Psoas muscle (tissue), 7 donors: ENCODE measurements at regions not wholly inside any gene's neighbourhood (a gene's known extent, or its start where the extent isn't known, plus 50 kb on each side); places are given as distances from the start of the nearest gene placed in this dataset.
"Not testable (repeated sequence)": the region's sequence is repeated elsewhere in the genome, so short reads cannot be mapped to it uniquely, and the experiment has no call there.

Experiments used
- ATAC-seq, 4 donors: fragments of 200-7000 bp; cut with Tn5 transposase; one replicate each; pipeline ENCODE4 v1.9.1; 2020; ENCODE audit warnings: moderate library complexity in 3 of 4, mild to moderate bottlenecking in 2 of 4
- DNase-seq, 2 donors: peaks; one replicate each; pipeline ENCODE4 v3.0.0-alpha.2; 2020
- H3K27ac ChIP-seq: fragments of 200-600 bp; one replicate; pipeline ENCODE4 v1.8.0; 2022
- H3K27me3 ChIP-seq, 3 donors: fragments of 200-600 bp in 1 of 3; one replicate each; pipeline versions ENCODE4 v1.6.1 to v1.8.0; 2013 to 2022; ENCODE audit warnings: low read length in 2 of 3, mild to moderate bottlenecking in 2 of 3, moderate library complexity in 1 of 3; ENCODE audit not compliant: insufficient read depth in 3 of 3
- H3K36me3 ChIP-seq, 2 donors: fragments of 200-600 bp in 1 of 2; one replicate each; pipeline versions ENCODE4 v1.6.1 to v1.8.0; 2013 to 2022; ENCODE audit warnings: low read depth in 1 of 2, mild to moderate bottlenecking in 1 of 2, moderate library complexity in 1 of 2; ENCODE audit not compliant: insufficient read depth in 1 of 2
- H3K4me1 ChIP-seq: fragments of 200-600 bp; one replicate; pipeline ENCODE4 v1.8.0; 2022
- H3K4me3 ChIP-seq: fragments of 200-600 bp; one replicate; pipeline ENCODE4 v1.8.0; 2022; ENCODE audit warnings: mild to moderate bottlenecking
- H3K9me3 ChIP-seq: fragments of 200-600 bp; one replicate; pipeline ENCODE4 v1.8.0; 2022
- WGBS, 3 donors: extraction: QIAGEN DNeasy Blood & Tissue Kit; methylation state at CpG; one replicate each; pipeline versions ENCODE4 v1.1.6 to v1.1.7; 2013; 5-methylcytosine and 5-hydroxymethylcytosine counted together
- intact Hi-C, 2 donors: fragments of 100-400 bp; cut with DNase I; formaldehyde crosslinking; loops; one replicate each; pipeline versions ENCODE4 v1.11.0 to v1.14.2; 2022
- TF ChIP-seq, protein P1 (sequence below): fragments of 200-600 bp; IDR thresholded peaks from one replicate; pipeline ENCODE4 v1.8.0; 2022; ENCODE audit warnings: antibody characterized with exemption
- donor health status: healthy with polysubstance abuse.
- donor health status: DM: no; HTN: no; CAD: no; lungs with moderate emphysema.
- donor health status: Bipolar disorder and iron deficiency.
- donor health status: healthy.
- donor health status: DM: yes; HTN: yes; CAD: no.
- donor health status: DM: no; HTN: no; CAD: no.
- donor health status: DM: yes; HTN: yes; CAD: no.

GRCh38 chr20:36082315-36082915 is 72.1 kb upstream of the EPB41L1 start:
- TF ChIP-seq, protein P1, sequence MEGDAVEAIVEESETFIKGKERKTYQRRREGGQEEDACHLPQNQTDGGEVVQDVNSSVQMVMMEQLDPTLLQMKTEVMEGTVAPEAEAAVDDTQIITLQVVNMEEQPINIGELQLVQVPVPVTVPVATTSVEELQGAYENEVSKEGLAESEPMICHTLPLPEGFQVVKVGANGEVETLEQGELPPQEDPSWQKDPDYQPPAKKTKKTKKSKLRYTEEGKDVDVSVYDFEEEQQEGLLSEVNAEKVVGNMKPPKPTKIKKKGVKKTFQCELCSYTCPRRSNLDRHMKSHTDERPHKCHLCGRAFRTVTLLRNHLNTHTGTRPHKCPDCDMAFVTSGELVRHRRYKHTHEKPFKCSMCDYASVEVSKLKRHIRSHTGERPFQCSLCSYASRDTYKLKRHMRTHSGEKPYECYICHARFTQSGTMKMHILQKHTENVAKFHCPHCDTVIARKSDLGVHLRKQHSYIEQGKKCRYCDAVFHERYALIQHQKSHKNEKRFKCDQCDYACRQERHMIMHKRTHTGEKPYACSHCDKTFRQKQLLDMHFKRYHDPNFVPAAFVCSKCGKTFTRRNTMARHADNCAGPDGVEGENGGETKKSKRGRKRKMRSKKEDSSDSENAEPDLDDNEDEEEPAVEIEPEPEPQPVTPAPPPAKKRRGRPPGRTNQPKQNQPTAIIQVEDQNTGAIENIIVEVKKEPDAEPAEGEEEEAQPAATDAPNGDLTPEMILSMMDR: no peak
- no peak for DNase-seq
- intact Hi-C loops: no loop called here
- H3K9me3 ChIP-seq: no peaks in the 10 kb centered on the region
- H3K27ac ChIP-seq: no peak overlapping the region
- ATAC-seq: no peak
- WGBS, 3 donors: 87 to 89% (median 88%) methylated on average over 7 of the region's 7 CpGs
- no peaks in the 10 kb centered on the region for H3K36me3 ChIP-seq
- H3K4me1 ChIP-seq: no peaks in the 10 kb centered on the region
- H3K27me3 ChIP-seq: no peaks in the 10 kb centered on the region
- H3K4me3 ChIP-seq: no peak overlapping the region

DNA sequence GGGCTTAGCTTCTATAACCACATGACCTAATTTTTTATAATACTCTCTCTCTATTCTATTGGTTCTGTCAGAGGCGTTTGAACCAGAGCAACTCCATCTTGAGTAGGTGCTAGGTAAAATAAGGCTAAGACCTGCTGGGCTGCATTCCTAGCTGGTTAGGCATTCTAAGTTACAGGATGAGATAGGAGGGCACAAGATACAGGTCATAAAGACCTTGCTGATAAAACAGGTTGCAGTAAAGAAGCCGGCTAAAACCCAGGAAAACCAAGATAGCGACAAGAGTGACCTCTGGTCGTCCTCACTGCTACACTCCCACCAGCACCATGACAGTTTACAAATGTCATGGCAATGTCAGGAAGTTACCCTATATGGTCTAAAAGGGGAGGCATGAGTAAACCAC is 71.3 kb upstream of the EPB41L1 start:
- 82 to 87% (median 82%) methylated on average over 4 of the region's 4 CpGs for WGBS, 3 donors

GRCh38 chr20:36084356-36084755 is 70.2 kb upstream of the EPB41L1 start:
- TF ChIP-seq, protein P1: no peak
- DNase-seq: no peak
- no peak for ATAC-seq
- H3K27ac ChIP-seq: no peak overlapping the region
- H3K9me3 ChIP-seq: no peaks in the 10 kb centered on the region
- no peaks in the 10 kb centered on the region for H3K4me1 ChIP-seq
- no peaks in the 10 kb centered on the region for H3K36me3 ChIP-seq
- peaks cover 0 to 11% (median 0%) of the 10 kb centered on the region in 3 donors for H3K27me3 ChIP-seq
- intact Hi-C loops: no loop called here
- 81 to 88% (median 84%) methylated on average over 3 of the region's 3 CpGs for WGBS, 3 donors
- no peak overlapping the region for H3K4me3 ChIP-seq

More for the DNA sequence above, 71.3 kb upstream of the EPB41L1 start:
- H3K27me3 ChIP-seq, ATAC-seq, H3K9me3 ChIP-seq, H3K27ac ChIP-seq, H3K4me3 ChIP-seq, H3K36me3 ChIP-seq, DNase-seq, H3K4me1 ChIP-seq, intact Hi-C loops: not testable (repeated sequence)

DNA sequence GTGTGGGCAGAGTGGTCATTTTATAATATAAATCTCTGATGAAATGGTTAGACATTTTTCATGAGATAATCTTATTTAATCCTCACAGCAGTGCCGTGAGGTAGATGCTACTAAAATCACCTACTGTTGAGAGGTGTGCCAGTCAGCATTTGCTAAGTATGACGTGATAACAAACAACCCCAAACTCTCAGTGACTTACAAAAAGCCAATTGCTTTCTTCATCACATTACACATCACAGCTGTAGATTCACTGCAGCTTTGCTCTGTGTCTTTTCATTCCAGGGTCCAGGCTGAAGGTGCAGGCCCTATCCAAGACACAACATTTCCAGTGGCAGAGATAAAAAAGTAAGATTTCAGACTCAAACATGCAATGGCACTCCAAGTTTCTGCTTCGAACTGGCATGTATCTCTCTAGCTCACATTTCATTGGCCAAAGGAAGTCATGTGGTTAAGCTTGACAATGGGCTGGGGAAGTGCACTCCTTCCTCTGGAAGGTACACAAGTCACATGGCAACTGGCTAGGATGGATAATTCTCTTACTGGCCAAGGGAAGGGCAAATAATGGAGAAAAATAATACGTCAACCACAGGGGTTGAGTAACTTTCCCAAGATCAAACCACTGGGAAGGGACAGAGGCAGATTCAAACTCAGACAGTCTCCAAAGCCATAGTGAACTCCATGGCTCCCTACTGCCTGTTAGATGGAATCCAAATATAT is 69.5 kb upstream of the EPB41L1 start:
- DNase-seq (no peak), ATAC-seq (no peak)
- Histone ChIP-seq H3K9me3 (no peaks in the 10 kb centered on the region), H3K27me3 (peaks cover 0 to 11% (median 0%) of the 10 kb centered on the region in 3 donors), H3K27ac (no peak overlapping the region), H3K4me3 (no peak overlapping the region), H3K36me3 (no peaks in the 10 kb centered on the region), H3K4me1 (no peaks in the 10 kb centered on the region)
- 73 to 83% (median 73%) methylated on average over 4 of the region's 4 CpGs for WGBS, 3 donors
- intact Hi-C loops: no loop called here
- TF ChIP-seq, protein P1: no peak

DNA sequence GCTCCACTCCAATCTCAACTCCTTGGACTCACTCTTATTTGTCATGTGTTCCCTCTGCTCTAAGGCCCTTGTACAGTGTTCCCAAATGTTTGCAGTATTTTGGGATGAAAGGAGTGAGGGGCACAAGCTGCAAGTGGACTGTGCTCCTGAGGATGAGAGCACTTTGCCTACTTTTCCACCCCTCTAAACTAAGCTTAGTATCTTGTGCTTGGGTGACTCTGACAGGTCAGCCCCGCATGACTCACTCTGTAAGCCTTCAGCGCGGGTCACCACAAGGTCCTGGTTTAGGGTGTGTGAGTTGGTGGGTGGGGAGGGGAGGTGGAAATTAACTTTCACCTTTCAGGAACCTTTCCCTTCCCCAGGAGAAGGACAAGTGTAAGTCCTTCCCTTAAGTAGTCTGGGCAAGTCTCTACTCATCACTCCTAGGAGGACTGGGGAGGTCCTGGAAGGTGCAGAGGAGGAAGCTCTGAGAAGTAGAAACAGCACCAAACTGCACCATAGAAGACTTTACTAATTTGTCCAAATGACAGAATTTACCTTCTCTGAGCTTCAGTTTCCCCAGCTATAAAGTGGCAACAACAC is 68.8 kb upstream of the EPB41L1 start:
- intact Hi-C loops: no loop called here
- 76 to 86% (median 79%) methylated on average over 3 of the region's 3 CpGs for WGBS, 3 donors
- TF ChIP-seq, protein P1: no peak

More for the DNA sequence above, 68.8 kb upstream of the EPB41L1 start:
- Histone ChIP-seq H3K27me3 (peaks cover 0 to 15% (median 0%) of the 10 kb centered on the region in 3 donors), H3K4me3 (no peak overlapping the region), H3K36me3 (no peaks in the 10 kb centered on the region), H3K4me1 (no peaks in the 10 kb centered on the region), H3K27ac (no peak overlapping the region), H3K9me3 (no peaks in the 10 kb centered on the region)
- ATAC-seq: no peak
- DNase-seq: no peak
